H7 (cell line): ENCODE measurements at regions not wholly inside any gene's neighbourhood (a gene's known extent, or its start where the extent isn't known, plus 50 kb on each side); places are given as distances from the start of the nearest gene placed in this dataset.
A peak's percentile ranks its signal among the peaks of the same experiment; 100 is the strongest.
"Not testable (repeated sequence)": the region's sequence is repeated elsewhere in the genome, so short reads cannot be mapped to it uniquely, and the experiment has no call there.

Source experiments
- DNase-seq: peaks from one replicate; pipeline ENCODE4 v3.0.0; 2012
- H3K27me3 ChIP-seq: 2 replicates; pipeline ENCODE4 v1.6.0; 2011; ENCODE audit warnings: mild to moderate bottlenecking, low read length; ENCODE audit not compliant: control insufficient read depth, insufficient read depth
- H3K36me3 ChIP-seq: replicated peaks from 2 replicates; pipeline ENCODE4 v1.5.1; 2011; ENCODE audit warnings: low read length; ENCODE audit not compliant: control insufficient read depth, insufficient read depth
- H3K4me3 ChIP-seq: 2 replicates; pipeline ENCODE4 v1.5.1; 2011; ENCODE audit warnings: low read depth, mild to moderate bottlenecking, control low read depth, low read length, moderate library complexity; ENCODE audit not compliant: insufficient read depth

GRCh38 chr4:116275006-116275405 is 810.4 kb downstream of the TRAM1L1 start:
- no peaks in the 10 kb centered on the region for H3K36me3 ChIP-seq
- H3K4me3 ChIP-seq, result no peak overlapping the region
- H3K27me3 ChIP-seq, result no peaks in the 10 kb centered on the region
- DNase-seq, result no peak

- no peak for DNase-seq
- Histone ChIP-seq H3K27me3 (no peaks in the 10 kb centered on the region), H3K4me3 (no peak overlapping the region), H3K36me3 (no peaks in the 10 kb centered on the region)
Observed at GRCh38 chr4:116272336-116272735, 813.0 kb downstream of the TRAM1L1 start.

GRCh38 chr4:116260931-116261330 is 824.4 kb downstream of the TRAM1L1 start:
- H3K4me3 ChIP-seq, H3K36me3 ChIP-seq, H3K27me3 ChIP-seq, DNase-seq: not testable (repeated sequence)

DNA sequence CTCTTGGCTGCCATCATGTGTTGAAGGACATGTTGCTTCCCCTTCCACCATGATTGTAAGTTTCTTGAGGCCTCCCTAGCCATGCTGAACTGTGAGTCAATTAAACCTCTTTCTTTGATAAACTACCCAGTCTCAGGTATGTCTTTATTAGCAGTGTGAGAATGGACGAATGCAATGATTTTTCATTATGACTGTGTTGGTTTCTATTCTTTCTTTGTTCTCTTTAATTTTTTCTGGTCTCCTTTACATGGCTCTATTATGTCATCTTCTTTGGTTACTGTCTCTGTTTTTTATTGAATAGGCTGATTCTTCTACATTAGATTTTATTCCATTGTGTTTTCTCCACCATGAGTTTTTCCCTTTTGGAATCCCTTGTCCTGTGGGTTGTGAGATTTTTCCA is 840.6 kb downstream of the TRAM1L1 start:
- H3K4me3 ChIP-seq, result no peak overlapping the region
- H3K27me3 ChIP-seq, result no peaks in the 10 kb centered on the region
- H3K36me3 ChIP-seq, result no peaks in the 10 kb centered on the region
- no peak for DNase-seq

DNA sequence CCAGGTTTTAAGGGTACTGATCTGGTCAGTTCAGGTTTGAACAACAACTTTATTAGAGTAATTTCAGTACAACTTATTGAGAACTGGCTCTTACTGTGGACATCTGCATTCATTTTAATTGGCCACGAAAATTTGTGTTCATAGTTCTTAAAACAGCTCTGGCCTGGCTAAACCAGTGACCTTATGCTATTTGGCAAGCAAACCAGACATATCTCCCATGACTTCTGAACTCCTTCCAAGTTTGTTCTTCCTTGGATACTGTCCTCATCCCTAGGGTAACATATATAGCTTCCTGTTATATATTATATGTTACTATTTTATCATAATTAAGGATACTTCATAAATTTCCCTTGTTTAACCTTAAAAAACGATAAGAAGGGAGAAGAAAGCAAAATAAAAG is 841.9 kb downstream of the TRAM1L1 start:
- Histone ChIP-seq H3K36me3 (no peaks in the 10 kb centered on the region), H3K27me3 (no peaks in the 10 kb centered on the region), H3K4me3 (no peak overlapping the region)
- no peak for DNase-seq

DNA sequence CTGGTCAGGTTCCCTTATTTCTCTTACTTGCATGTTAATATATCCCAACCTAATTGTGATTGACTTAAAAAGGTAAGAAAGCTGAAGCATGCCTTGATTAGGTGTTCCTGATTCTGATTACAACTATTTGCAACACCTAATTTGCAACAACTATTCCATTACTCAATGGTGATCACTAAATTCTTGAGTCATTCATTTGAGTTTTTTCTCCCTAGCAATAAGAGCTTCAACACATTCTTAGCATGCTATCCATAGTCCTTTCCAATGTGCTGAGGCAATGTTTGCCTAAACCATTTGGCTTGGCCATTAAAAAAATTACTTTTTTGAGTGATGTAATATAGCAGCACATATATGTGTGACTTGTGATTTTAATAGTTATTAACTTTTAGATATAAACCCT is 851.4 kb downstream of the TRAM1L1 start:
- Histone ChIP-seq H3K4me3 (no peak overlapping the region), H3K27me3 (no peaks in the 10 kb centered on the region), H3K36me3 (no peaks in the 10 kb centered on the region)
- DNase-seq, result no peak

GRCh38 chr4:116231999-116232398 is 853.4 kb downstream of the TRAM1L1 start:
- not testable (repeated sequence) for H3K27me3 ChIP-seq, H3K4me3 ChIP-seq, H3K36me3 ChIP-seq
- peak; percentile 2 for DNase-seq

DNA sequence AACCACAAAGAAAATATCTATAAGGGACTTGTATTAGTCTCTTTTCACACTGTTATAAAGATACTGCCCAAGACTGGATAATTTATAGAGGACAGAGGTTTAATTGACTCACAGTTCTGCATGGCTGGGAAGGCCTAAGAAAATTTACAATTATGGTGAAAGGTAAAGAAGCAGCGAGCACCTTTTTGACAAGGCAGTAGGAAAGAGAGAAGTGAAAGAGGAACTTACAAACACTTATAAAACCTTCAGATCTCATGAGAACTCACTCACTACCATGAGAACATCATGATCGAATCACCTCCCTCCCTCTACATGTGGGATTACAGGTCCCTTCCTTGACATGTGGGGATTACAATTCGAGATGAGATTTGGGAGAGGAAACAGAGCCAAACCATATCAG is 856.0 kb downstream of the TRAM1L1 start:
- Histone ChIP-seq H3K27me3 (no peaks in the 10 kb centered on the region), H3K4me3 (no peak overlapping the region), H3K36me3 (no peaks in the 10 kb centered on the region)
- no peak for DNase-seq

DNA sequence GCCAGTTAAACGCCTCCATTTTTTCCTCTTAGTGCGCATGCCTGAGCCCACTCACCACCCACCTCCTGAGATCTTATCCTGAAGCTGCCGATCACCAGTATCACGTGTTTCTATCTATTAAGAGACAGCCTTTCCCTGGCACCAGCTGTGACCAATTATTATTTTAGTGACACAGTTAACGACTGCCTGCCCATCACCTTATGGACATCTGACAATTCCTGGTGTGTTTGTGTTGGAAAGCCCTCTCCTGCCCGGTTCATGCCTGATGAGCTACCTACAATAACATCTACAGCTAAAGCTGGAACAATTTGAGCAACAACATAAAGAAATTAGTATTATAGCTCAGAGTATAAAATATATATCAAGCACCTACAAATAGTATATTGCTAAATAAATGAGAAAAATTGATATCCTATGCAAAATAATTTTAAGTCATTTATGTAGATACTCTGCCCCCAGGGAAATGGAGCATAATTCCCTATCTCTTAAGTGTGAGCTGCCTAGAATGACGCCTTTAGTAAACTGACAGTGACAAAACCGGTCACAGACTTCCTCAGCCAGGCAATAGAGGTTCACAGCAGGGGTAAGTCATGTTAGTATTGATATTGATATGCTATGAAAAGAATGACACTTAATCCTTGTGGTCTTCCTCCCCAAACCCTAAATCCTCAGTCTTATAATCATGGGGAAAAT is 862.2 kb downstream of the TRAM1L1 start:
- no peaks in the 10 kb centered on the region for H3K36me3 ChIP-seq
- DNase-seq, result no peak
- H3K4me3 ChIP-seq, result no peak overlapping the region
- H3K27me3 ChIP-seq, result peaks cover 6% of the 10 kb centered on the region

DNA sequence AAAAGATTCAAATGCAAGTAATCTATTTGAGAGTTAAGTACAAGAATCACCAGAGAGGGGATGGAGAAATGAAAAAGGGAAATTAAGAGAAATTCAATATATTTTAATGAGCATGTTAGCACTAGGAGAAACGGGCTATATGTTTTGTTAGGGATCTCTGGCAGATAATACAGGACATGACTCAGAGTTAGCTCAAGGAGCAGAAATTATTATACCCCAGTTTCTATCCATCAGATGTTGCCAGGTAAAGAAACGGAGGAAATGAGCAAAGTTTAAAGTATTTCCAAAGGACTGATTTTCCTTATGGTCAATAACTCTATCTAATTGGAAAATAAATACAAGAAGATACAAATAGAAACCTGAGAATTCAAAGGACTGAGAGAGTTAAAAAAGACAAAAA is 867.6 kb downstream of the TRAM1L1 start:
- Histone ChIP-seq H3K4me3 (no peak overlapping the region), H3K27me3 (peaks cover 9% of the 10 kb centered on the region), H3K36me3 (no peaks in the 10 kb centered on the region)
- DNase-seq, result no peak

- no peak for DNase-seq
- no peaks in the 10 kb centered on the region for H3K36me3 ChIP-seq
- H3K27me3 ChIP-seq, result peaks cover 9% of the 10 kb centered on the region
- no peak overlapping the region for H3K4me3 ChIP-seq
Observed at GRCh38 chr4:116215622-116216021, 869.8 kb downstream of the TRAM1L1 start.

DNA sequence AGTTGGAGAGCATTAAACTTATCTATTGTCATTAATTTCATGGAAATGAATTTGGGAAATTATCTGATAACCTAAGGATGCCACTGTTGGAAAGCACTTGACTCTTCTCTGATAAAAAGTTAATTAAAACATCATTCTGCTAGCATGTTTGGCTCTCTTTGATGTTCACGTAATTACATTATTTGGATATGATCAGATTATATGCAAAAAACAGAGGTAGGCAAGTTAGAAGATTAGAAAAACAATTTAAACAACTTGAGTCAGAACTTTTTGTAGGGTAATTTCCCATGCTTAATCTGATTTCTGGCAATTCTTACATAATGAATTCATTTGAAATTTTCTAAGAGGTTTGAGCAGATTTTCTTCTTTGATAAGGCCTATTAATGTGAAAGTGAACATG is 882.9 kb downstream of the TRAM1L1 start:
- Histone ChIP-seq H3K27me3 (no peaks in the 10 kb centered on the region), H3K36me3 (no peaks in the 10 kb centered on the region), H3K4me3 (no peak overlapping the region)
- no peak for DNase-seq

- Histone ChIP-seq H3K36me3 (no peaks in the 10 kb centered on the region), H3K27me3 (no peaks in the 10 kb centered on the region), H3K4me3 (no peak overlapping the region)
- DNase-seq, result no peak
Observed at GRCh38 chr4:116197317-116197809, 888.0 kb downstream of the TRAM1L1 start.

DNA sequence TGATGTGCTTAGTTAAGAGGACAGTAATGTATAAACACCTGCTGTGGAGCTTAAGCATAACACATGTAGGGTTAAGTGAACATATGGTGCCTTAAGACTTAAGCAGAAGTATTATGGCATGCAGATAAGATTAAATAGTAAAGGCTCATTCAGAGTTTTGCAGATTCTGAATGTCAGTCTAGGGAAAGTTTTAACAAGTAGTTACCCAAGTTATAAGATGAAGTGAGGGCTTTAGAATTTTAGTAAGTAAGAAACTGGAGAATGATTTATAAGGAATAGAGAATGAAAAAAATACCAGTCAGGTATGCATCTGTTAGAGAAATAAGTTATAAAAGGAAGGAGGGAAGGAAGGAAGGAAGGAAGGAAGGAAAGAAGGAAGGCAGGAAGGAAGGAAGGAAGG is 902.1 kb downstream of the TRAM1L1 start:
- DNase-seq, result no peak
- Histone ChIP-seq H3K36me3 (no peaks in the 10 kb centered on the region), H3K27me3 (no peaks in the 10 kb centered on the region), H3K4me3 (no peak overlapping the region)

- H3K36me3 ChIP-seq, result no peaks in the 10 kb centered on the region
- H3K27me3 ChIP-seq, result no peaks in the 10 kb centered on the region
- H3K4me3 ChIP-seq, result no peak overlapping the region
- no peak for DNase-seq
Observed at GRCh38 chr4:116180157-116180601, 905.2 kb downstream of the TRAM1L1 start.

GRCh38 chr4:116151371-116151770 is 934.0 kb downstream of the TRAM1L1 start:
- not testable (repeated sequence) for H3K4me3 ChIP-seq, DNase-seq, H3K36me3 ChIP-seq, H3K27me3 ChIP-seq
